ENCODE measurements at regions not wholly inside any gene's neighbourhood (a gene's known extent, or its start where the extent isn't known, plus 50 kb on each side); places are given as distances from the start of the nearest gene placed in this dataset.

- Mint-ChIP-seq H3K27ac (no peak overlapping the region), H3K27me3 (ENCODE audit: low read depth) (peaks cover 60% of the 10 kb centered on the region)
- no peak for TF ChIP-seq CTCF (conservative IDR thresholded peaks at IDR 0.05)
Measured at GRCh38 chr20:56998438-56998837, 268.0 kb downstream of the BMP7 start.

More at GRCh38 chr20:56998438-56998837, 268.0 kb downstream of the BMP7 start:
- Histone ChIP-seq H3K9ac (ENCODE audit: extremely low read depth, insufficient read length, low read length) (no peak overlapping the region), H3K14ac (ENCODE audit: insufficient read depth, low read length) (no peak overlapping the region), H3T11ph (ENCODE audit: low read length) (no peak overlapping the region), H2AFZ (ENCODE audit: low read length) (no peak overlapping the region), H2BK12ac (ENCODE audit: insufficient read length, low read depth, low read length) (no peak overlapping the region), H2BK120ac (ENCODE audit: low read depth, low read length, poor library complexity, severe bottlenecking) (no peak overlapping the region), H2BK5ac (ENCODE audit: insufficient read length, low read length) (no peak overlapping the region), H3K79me1 (ENCODE audit: insufficient read depth, low read depth, low read length, poor library complexity, severe bottlenecking) (no peaks in the 10 kb centered on the region), H4K20me1 (ENCODE audit: control insufficient read depth, insufficient read depth, insufficient read length) (no peaks in the 10 kb centered on the region), H3K4me2 (ENCODE audit: insufficient read depth, insufficient read length, low read length) (no peak overlapping the region), H3K79me2 (ENCODE audit: insufficient read depth, low read length) (no peaks in the 10 kb centered on the region), H3K9me3 (ENCODE audit: control insufficient read depth, low read depth, low read length) (peaks cover 6% of the 10 kb centered on the region), H2BK15ac (ENCODE audit: low read depth, low read length) (no peak overlapping the region), H2BK20ac (ENCODE audit: low read depth, low read length, poor library complexity, severe bottlenecking) (no peak overlapping the region), H3K23me2 (ENCODE audit: insufficient read length, low read depth, low read length, poor library complexity, severe bottlenecking) (no peaks in the 10 kb centered on the region), H4K91ac (ENCODE audit: insufficient read length, low read depth, low read length) (no peak overlapping the region), H3K4me1 (ENCODE audit: insufficient read depth, low read length) (no peaks in the 10 kb centered on the region), H3K27ac (ENCODE audit: insufficient read length, low read depth, low read length) (no peak overlapping the region), H4K5ac (ENCODE audit: insufficient read length, low read depth, low read length) (no peak overlapping the region), H3K56ac (ENCODE audit: insufficient read length, low read depth, low read length) (no peak overlapping the region), H3K18ac (ENCODE audit: insufficient read length, low read depth, low read length) (no peak overlapping the region), H3K23ac (ENCODE audit: insufficient read length, low read depth, low read length) (no peak overlapping the region), H3K27me3 (ENCODE audit: insufficient read depth, low read length) (no peaks in the 10 kb centered on the region), H3K4ac (ENCODE audit: low read depth, low read length) (no peak overlapping the region), H4K8ac (replicated peaks; ENCODE audit: insufficient read length, low read depth, low read length) (no peak overlapping the region), H2AK5ac (ENCODE audit: insufficient read length, low read length) (no peak overlapping the region)
- WGBS (ENCODE audit: extremely low coverage, insufficient read length, low lambda C conversion rate), result no CpG with 5 or more reads among the region's 3 CpGs
- Mint-ChIP-seq H3K4me1 (peaks cover 10 to 16% of the 10 kb centered on the region in 2 experiments), H3K4me3 (no peak overlapping the region), H3K36me3 (ENCODE audit: insufficient read depth in 1 of 3, low read depth in 3 of 3) (peaks cover 0 to 6% (median 4%) of the 10 kb centered on the region in 3 experiments; a peak in 4 of 7 replicates), H3K9me3 (peaks cover 9 to 10% of the 10 kb centered on the region in 2 experiments; a peak in 4 of 5 replicates)
- DNase-seq, result no peak
